WERI-Rb-1 (cell line): ENCODE measurements at regions not wholly inside any gene's neighbourhood (a gene's known extent, or its start where the extent isn't known, plus 50 kb on each side); places are given as distances from the start of the nearest gene placed in this dataset.

Experiments
- DNase-seq: peaks from one replicate; pipeline ENCODE4 v3.0.0-alpha.2; 2020
- H3K27ac ChIP-seq: fragments of 250-450 bp; sonication (Bioruptor Pico); 2 replicates; pipeline ENCODE4 v1.5.1; 2020; ENCODE audit warnings: mild to moderate bottlenecking, moderate library complexity
- H3K27me3 ChIP-seq: fragments of 250-450 bp; sonication (Bioruptor Pico); 2 replicates; pipeline ENCODE4 v1.5.1; 2021; ENCODE audit warnings: mild to moderate bottlenecking, low read depth, moderate library complexity; ENCODE audit not compliant: insufficient read depth, severe bottlenecking
- H3K36me3 ChIP-seq: fragments of 250-450 bp; sonication (Bioruptor Pico); 2 replicates; pipeline ENCODE4 v1.5.1; 2020; ENCODE audit warnings: mild to moderate bottlenecking, moderate library complexity
- H3K4me3 ChIP-seq: 2 replicates; pipeline ENCODE4 v1.5.1; 2011; ENCODE audit warnings: low read depth, mild to moderate bottlenecking, control low read depth, low read length
- H3K9me3 ChIP-seq: fragments of 250-450 bp; sonication (Bioruptor Pico); 2 replicates; pipeline ENCODE4 v1.5.1; 2021; ENCODE audit warnings: mild to moderate bottlenecking, moderate library complexity; ENCODE audit not compliant: severe bottlenecking
- CTCF ChIP-seq: IDR thresholded peaks from 2 replicates; pipeline ENCODE4 v1.5.1; 2011; ENCODE audit warnings: low read depth, mild to moderate bottlenecking, control low read depth, inconsistent platforms, low read length

GRCh38 chr13:19069684-19070397, 111.8 kb downstream of the TUBA3C start:
- H3K27ac ChIP-seq = no peak overlapping the region
- H3K36me3 ChIP-seq = no peaks in the 10 kb centered on the region
- no peak for DNase-seq
- H3K27me3 ChIP-seq = peaks cover 40% of the 10 kb centered on the region
- no peaks in the 10 kb centered on the region for H3K9me3 ChIP-seq
- no peak overlapping the region for H3K4me3 ChIP-seq
- no peak for TF ChIP-seq CTCF

GRCh38 chr13:19068691-19069090, 112.9 kb downstream of the TUBA3C start:
- H3K36me3 ChIP-seq = no peaks in the 10 kb centered on the region
- TF ChIP-seq CTCF = no peak
- DNase-seq = no peak
- no peaks in the 10 kb centered on the region for H3K9me3 ChIP-seq
- H3K27ac ChIP-seq = no peak overlapping the region
- H3K4me3 ChIP-seq = no peak overlapping the region
- peaks cover 38% of the 10 kb centered on the region for H3K27me3 ChIP-seq

GRCh38 chr13:19067767-19068166, 113.9 kb downstream of the TUBA3C start:
- no peak for DNase-seq
- H3K36me3 ChIP-seq = no peaks in the 10 kb centered on the region
- H3K27ac ChIP-seq = no peak overlapping the region
- no peak for TF ChIP-seq CTCF
- peaks cover 4% of the 10 kb centered on the region for H3K9me3 ChIP-seq
- H3K27me3 ChIP-seq = peaks cover 38% of the 10 kb centered on the region
- H3K4me3 ChIP-seq = no peak overlapping the region

- H3K27ac ChIP-seq = no peak overlapping the region
- no peak for TF ChIP-seq CTCF
- DNase-seq = no peak
- H3K27me3 ChIP-seq = peaks cover 70% of the 10 kb centered on the region
- peaks cover 4% of the 10 kb centered on the region for H3K9me3 ChIP-seq
- H3K36me3 ChIP-seq = no peaks in the 10 kb centered on the region
- no peak overlapping the region for H3K4me3 ChIP-seq
Measured at GRCh38 chr13:19062801-19063200, 118.8 kb downstream of the TUBA3C start.

GRCh38 chr13:19062019-19062646, 119.5 kb downstream of the TUBA3C start:
- H3K36me3 ChIP-seq = no peaks in the 10 kb centered on the region
- peaks cover 4% of the 10 kb centered on the region for H3K9me3 ChIP-seq
- TF ChIP-seq CTCF = no peak
- H3K27ac ChIP-seq = no peak overlapping the region
- no peak for DNase-seq
- H3K27me3 ChIP-seq = peaks cover 77% of the 10 kb centered on the region
- no peak overlapping the region for H3K4me3 ChIP-seq
